NCI-H1092 treated with DMSO at 0.1 percent for 48 hours (cell line): ENCODE measurements at regions not wholly inside any gene's neighbourhood (a gene's known extent, or its start where the extent isn't known, plus 50 kb on each side); places are given as distances from the start of the nearest gene placed in this dataset.
"Not testable (repeated sequence)": the region's sequence is repeated elsewhere in the genome, so short reads cannot be mapped to it uniquely, and the experiment has no call there.

Experiments
- DNase-seq: peaks from one replicate; lab custom pipeline; 2025; lab: John Stamatoyannopoulos, UW

DNA sequence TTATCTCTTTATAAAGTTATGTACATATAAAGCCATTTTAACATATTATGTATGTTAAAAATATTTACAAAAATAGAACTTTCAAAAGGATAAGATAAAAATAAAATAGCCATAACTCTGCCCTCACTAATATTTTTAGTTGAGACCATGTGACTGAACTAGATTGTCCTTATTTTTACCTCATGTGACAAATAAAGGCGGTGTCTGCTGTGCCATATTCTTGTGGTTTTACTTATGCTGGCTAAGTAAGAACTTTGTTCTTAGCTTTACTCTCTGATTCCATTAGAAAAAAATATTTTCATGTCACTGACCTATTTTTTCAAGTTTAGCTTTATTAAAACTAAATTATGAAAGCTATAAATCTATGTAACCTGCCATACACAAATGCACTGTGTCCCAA is 135.6 kb upstream of the TSC22D1 start:
- DNase-seq: no peak

DNA sequence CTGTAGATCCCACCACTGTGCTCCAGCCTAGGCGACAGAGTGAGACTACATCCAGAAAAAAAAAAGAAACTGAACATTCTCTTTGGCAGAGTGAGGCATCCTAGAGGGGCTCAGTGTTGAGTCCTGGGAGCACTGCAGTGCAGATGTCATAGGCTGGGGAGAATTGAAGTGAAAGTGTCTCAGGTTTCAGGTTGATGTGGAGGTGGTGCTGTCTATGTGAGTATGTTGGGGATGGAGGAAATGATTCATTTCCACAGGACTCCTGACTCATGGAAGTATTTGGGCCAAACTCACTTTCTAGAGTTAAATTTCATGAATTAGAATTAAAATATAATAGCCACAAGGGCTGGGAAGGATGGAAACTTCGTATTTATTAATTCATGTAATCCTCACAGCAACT is 134.4 kb upstream of the TSC22D1 start:
- no peak for DNase-seq

DNA sequence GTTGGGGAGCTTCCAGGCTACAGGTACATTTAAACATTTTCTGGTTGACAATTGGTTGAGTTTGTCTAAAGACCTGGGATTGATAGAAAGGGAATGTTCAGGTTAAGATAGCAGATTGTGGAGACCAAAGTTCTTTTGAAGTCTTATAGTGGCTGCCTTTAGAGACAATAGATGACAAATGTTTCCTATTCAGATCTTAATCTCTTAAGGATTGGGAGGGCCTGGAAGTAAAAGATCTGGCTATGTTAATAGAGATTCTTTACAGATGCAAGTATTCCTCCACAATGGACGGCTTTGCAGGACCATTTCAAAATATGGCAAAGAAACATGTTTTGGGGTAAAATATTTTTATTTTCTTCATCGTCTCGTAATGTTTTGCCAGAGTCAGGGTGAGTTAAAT is 128.7 kb upstream of the TSC22D1 start:
- not testable (repeated sequence) for DNase-seq

DNA sequence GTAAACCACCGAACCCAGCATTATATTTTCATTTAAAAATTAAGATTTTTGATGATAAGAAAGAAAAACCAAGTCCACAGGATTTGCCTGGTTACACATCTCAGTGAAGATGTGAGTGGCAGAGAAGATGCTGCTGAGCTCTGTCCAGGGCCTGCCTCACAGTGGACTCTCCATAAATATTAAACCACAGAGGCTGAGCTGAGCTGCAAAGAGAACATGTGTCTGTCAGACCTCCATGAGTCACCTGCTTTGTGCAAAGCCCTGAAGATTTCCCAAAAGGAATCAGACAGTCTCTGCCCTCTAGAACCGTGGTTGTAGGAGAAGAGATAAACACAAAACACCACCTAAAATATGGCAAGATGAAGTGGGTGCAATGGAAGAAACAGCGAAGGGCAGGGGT is 127.2 kb upstream of the TSC22D1 start:
- DNase-seq: no peak

DNA sequence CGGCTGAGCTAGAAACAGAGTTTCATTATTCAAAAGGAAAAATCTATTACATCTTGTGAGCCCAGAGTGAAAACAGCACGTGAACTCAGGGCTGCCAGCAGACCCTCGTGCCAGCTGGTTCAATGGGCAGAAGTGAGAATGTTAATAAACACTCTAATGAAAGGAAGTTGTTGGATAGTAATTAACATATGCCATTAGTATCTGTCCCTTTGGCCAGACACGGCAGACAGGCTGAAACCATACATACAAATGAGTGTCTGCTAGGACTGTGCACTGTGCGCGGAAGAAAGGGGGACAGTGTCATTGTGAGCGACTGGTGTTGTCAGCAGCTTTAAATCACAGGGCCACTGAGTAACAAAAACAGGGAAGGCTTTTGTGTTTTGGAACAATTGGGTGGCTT is 121.9 kb upstream of the TSC22D1 start:
- no peak for DNase-seq

DNA sequence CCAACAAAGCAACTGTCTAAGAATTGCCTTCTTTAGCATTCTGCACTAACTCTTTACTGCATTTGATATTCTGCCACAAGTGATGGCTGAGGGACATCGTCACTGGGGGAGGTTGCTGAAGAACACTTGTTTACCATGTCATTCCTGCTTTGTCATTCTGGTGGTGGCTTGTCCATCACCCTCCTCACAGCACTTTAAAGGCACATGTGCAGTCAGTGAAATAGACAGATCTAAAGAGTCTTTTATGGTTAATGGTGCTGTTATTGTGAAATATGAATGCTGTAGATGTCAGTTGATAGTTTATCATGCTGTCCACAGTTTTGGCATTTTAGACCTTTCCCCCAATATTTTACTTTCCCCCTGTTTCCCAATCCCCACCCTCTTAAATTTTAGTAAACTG is 120.9 kb upstream of the TSC22D1 start:
- DNase-seq: no peak

DNA sequence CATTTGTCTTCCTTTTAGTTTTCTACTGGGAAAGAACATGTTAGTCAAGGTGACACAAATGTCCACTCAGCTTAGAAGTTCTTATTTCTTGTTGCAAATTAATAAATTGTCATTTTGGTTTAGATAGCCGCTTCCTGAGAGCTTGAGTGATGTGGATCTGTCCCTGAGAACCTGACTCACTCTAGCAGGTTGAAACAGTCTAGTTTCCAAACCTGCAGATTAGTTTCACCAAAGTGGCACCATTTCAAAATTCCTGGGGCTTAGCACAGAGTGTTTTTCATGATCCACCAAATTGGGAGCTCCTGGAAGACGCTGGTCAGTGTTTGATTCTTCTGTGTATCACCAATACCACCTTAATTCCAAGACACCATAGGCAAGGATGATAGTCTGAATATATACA is 119.4 kb upstream of the TSC22D1 start:
- no peak for DNase-seq

DNA sequence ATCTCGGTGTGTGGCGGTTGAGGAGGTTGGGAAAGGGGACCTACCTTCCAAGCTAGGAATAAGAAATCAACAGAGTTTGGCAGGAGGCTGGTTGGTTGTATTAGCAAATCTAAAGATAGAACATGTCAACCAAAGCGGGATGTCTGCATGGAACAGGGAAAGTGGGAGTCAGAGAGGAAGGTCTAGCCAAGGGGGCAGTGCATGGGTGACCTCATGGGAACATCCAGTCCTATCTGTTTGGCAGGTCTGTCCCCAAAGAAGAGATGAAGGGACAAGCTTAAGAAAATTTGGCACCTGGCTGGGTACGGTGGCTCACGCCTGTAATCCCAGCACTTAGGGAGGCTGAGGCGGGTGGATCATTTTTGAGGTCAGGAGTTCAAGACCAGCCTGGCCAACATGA is 118.7 kb upstream of the TSC22D1 start:
- no peak for DNase-seq

DNA sequence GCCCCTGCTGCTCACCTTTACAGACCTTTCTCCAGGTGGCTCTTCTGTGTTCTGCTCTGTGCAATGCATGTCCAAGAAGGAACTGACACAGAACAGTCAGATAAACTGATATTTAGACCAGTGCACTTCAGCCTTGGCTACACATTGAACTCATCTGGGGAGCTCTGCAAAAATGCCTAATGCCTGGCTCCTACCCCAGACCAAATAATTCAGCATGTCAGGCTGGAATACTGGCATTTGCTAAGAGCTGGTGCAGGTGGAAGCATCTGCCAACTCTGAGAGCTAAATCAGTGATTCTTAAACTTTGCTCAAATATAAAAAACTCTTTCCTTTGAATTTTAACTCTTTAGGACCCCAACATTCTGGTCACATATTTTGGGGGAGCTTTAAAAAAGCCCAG is 118.2 kb upstream of the TSC22D1 start:
- no peak for DNase-seq

DNA sequence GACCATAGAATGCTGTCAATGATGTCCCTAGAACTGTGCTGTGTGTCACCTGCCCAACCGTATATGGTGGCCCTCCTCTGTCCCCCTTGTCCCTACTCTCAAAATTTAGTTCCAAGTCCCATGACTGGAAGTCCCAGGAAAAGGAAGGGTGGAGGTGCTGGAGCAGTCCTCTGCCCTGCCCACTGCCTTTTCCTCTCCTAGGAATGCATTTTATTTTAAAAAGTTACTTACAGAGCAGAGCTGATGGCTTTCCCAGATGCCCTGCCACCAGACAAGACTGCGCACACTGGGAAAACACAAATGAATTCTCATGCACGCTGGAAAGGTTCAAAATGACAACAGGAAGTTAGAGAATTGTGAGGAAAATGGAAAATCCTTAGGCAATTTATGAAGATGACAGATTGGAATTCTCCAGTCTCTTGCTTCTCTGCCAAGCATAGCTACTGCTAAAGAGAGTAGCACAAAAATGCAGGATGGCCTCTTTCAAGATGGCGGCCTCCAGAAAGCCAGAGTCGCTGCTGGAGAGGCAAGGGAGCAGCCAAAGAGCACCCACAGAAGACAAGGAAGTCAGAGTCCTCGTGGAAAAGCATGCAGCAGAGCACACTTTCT is 117.1 kb upstream of the TSC22D1 start:
- DNase-seq: no peak

DNA sequence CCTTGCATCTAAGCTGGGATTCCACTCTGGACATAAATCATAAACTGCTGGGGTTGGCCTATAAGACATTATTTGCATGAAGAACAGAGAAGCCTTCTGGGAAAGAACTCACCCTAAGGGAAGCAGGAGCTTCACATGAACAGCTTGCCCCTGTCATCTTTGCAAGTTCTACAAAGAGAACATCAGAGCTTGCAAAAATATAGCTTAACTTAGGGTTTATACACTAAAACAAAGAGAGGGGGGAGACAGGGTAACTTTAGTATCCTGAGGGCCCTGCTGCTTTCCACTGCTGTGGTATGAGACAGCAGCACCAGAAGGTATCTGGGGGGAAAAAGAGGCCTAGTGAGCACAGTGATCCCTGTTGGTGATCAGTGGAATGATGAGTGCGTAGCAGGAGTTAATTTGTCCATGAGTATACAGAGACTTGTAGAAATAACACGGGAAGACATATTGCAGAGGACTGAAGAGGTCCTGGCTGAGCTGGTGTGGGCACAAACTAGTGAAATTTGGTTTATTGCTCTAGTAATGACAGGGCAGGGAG is 116.1 kb upstream of the TSC22D1 start:
- DNase-seq: no peak

DNA sequence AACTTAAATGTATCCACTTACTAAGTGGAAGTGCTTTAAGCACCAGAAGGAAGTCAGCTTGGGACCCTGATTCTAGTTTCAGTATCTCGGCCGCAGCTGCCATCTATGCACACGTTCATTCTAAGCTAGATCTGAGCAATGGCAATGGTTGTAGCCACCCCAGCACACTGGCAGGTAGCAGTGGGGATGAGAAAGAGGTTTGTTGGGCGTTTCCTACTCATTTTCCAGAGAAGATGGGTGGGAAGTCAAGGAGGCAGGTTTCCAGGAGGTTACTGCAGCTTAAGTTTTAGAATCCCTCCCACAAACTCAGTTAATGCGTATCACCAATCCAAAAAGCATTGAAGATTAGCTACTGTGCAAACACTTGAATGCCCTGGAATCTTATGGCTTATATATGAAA is 114.2 kb upstream of the TSC22D1 start:
- no peak for DNase-seq

DNA sequence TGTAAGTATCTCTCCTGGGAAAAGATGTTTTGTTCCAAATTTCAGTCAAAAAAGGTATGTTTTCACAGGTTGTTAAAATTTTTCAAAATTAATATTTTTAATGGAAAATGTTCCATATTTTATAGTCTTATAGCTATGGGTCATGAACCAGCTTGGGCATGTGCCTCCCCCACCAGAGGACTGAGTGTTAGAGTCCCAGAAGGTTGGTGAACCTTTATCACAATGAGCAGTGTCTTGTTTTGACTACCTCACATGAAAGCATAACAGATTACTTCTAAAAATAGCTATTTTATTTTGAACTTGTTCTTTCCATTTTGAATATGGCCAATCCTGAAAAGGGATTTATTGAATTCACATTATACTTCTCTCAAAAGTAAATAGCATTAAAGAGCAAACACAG is 112.5 kb upstream of the TSC22D1 start:
- no peak for DNase-seq

DNA sequence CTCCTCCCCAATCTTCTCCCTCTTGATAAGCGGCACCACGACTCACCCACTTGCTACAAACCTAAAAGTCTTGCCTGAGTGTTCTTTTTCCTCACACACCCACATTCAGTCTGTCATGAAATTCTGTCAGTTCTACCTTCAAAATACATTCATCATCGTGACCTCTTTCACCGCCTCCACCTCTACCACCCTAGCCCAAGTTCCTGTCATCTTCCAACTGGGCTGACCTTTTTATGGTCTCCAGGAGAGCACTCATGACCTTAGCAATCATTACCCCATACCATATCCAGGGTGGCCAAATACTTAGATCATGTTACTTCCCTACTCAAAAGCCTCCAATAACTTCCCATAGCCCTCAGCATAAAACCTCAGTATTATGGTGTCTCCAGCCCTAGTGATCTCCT is 110.4 kb upstream of the TSC22D1 start:
- DNase-seq: no peak

DNA sequence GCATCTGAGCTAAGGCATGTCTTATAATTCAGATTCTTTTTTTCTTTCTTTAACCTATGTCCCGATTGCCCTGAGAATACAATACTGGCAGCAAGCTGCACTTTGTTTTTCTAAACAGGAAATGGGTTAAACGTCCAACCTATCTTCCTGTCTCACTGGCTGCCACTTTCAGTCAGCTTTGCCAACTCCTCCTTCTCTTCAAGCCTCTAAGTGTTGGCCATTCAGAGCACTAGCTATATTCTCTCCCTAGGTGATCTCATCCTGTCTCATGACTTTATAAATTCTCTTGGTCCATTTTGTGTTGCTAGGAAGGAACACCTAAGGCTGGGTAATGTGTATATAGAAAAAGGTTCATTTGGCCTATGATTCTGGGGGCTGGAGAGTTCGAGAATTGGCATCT is 109.5 kb upstream of the TSC22D1 start:
- DNase-seq: no peak

DNA sequence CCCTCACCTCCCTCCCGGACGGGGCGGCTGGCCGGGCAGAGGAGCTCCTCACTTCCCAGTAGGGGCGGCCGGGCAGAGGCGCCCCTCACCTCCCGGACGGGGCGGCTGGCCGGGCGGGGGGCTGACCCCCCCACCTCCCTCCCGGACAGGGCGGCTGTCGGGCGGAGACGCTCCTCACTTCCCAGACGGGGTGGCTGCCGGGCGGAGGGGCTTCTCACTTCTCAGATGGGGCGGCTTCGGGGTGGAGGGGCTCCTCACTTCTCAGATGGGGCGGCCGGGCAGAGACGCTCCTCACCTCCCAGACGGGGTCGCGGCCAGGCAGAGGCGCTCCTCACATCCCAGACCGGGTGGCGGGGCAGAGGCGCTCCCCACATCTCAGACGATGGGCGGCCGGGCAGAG is 106.3 kb upstream of the TSC22D1 start:
- not testable (repeated sequence) for DNase-seq

DNA sequence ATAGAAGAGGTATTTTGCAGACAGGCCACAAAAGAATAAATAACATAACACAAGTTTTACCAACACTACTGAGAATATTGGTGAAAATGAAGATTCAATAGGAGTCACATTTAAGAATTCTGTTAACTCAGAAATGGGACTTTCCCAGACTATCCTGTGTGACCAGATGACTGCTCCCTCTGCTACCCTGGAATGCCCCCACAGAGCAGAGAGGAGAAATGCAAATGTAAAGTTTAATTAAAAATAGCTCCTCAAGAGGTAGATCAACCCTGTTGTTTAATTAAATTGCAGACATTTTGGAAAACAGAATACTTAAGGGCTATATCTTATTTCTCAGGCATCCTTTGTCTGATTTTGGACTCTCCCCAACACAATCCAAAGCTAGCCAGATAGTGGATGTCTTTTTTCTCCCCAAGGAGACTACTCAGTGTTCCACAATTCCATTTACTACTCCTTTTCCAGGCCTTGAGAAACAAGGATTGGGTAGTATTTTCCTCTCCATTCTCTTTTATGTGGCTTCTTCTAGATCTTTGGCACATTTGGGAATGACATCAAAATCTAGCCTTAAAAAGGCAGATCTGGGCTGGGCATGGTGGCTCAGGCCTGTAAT is 104.7 kb upstream of the TSC22D1 start:
- no peak for DNase-seq

DNA sequence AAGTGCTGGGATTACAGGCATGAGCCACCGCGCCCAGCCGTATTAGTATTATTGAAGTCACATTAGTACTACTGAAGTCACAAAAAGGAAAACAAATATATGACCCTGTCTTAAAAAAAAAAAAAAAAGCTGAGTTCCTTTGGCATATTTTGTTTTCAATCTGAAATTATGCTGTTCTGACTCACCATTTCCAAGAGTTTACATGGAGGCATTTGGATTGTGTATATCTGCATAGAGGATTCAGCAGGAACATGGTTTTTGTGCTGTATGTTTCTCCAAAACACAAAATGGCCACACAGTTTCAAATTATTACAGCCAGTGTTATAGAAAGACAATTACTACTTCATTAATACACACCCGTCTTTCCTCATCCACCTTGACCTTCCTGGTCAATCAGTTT is 103.5 kb upstream of the TSC22D1 start:
- DNase-seq: no peak

DNA sequence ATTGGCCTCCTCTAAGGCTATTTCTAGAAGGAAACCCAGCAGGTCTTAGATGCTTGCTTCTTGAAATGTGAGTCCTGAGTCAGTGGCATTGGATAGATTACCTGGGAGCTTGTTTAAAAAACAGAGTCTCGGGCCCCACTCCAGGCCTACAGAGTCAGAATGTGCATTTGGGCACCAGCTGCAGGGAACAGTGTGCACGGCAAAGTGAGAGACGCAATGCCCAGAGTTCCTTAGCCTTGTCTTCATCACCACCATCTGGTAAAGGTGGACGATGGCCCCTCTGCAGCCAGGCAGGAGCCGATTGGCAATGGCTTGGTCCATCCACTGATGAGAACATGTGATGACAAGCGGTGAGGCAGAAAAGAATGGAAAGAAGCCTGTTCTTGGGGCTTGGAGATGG is 102.1 kb upstream of the TSC22D1 start:
- no peak for DNase-seq

DNA sequence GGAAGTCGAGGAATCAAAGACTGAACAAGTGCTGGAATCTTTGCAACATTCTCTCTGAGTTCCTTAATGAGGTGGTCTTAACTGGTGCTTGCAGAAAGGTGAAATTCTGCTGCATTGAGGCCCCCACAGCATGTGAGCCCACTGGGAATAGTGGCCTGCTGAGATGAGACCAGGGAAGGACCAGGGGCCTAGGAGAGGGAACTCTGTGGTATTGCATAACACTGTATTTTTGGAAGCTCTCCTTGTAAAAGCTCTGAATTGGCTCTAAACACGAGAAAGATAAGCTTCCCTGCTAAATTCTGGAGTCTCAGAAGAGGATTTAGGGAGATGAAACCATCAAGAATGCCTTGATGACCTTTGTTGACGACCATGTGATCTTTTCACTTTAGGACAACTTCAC is 100.4 kb upstream of the TSC22D1 start:
- DNase-seq: no peak

DNA sequence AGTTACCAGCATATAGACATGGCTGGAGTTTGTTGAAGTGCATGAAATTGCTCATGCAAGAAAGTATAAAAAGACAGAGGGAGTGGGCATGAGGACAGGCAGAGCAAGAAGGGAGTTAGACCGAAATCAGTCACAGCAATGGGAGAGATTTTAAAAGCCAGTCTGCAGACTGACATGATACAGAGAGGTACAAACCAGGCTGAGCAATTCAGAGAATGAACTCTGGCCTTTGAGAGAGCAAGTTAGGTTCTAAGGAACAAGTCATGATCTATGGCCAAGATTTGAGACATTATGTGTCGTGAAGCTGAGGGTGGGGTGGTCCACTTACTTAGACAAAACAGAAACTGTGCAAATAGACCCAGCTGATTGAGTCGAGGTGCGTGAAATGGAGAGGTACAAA is 93.4 kb upstream of the TSC22D1 start:
- no peak for DNase-seq

DNA sequence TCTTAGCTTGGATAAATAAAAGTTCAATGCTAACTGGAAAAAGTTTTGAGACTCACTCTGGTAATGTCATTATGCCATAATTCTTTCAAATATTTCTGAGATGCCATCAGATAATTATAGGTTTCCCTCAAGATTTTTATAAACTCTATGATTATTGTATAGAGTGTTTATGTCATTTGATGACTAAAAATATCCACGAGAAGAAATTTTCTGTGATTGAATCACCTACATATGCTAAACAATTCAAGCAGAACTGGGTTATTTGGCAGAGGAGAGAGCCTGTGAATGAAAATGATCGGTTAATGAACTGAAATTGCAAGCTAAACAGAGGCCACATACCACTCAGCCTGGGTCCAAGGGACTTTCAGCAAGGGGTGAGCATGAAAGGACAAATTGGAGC is 92.6 kb upstream of the TSC22D1 start:
- DNase-seq: no peak

DNA sequence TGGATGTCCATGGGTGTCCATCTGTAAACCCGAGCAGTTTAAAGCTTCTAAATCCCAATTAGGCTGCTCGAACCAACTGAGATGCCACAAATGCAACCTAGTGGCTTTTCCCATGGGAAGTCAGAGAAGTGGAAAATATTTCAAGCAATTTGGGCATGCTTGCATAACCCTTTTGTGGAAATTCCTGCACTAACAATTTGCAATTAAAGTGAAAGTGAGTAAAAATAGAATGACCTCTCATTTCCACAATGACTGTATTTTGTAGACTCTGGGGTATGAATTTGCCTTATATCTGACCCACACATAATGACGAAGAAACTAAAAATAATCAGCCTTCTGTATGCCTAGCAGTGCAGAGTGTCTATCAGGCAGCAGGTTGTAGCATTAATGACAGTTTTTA is 91.8 kb upstream of the TSC22D1 start:
- DNase-seq: no peak

DNA sequence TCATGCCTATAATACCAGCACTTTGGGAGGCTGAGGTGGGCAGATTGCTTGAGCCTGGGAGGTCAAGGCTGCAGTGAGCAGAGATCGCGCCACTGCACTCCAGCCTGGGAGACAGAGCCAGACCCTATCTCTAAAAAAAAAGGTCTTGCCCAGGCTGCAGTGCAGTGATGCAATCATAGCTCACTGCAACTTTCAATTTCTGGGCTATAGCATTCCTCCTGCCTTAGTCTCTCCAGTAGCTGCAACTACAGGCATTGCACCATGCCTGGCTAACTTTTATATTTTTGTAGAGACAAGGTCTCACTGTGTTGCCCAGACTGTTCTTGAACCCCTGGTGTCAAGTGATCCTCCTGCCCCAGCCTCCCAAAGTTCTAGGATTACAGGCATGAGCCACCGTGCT is 90.4 kb upstream of the TSC22D1 start:
- DNase-seq: not testable (repeated sequence)
